Activated CD4-positive, alpha-beta memory T cell treated with anti-CD3 and anti-CD28 coated beads for 36 hours (primary cell): ENCODE measurements at regions not wholly inside any gene's neighbourhood (a gene's known extent, or its start where the extent isn't known, plus 50 kb on each side); places are given as distances from the start of the nearest gene placed in this dataset.

Source experiments
- CTCF ChIA-PET: fragments of 350-600 bp; sonication (Branson Sonifier 250); formaldehyde crosslinking; loops from one replicate; lab custom pipeline; 2021; ENCODE audit warnings: antibody characterized with exemption, inconsistent platforms; lab: Charles Lee
- POLR2A ChIA-PET: fragments of 350-600 bp; sonication (Branson Sonifier 250); formaldehyde crosslinking; loops from one replicate; lab custom pipeline; 2021; ENCODE audit warnings: antibody characterized with exemption; lab: Charles Lee
- DNase-seq: peaks from one replicate; pipeline ENCODE4 v3.0.0-alpha.2; 2020
- H3K27ac Mint-ChIP-seq: one replicate; pipeline ENCODE4 v1.8.0; 2021; ENCODE audit warnings: mixed read lengths
- H3K27me3 Mint-ChIP-seq: one replicate; pipeline ENCODE4 v1.8.0; 2021; ENCODE audit warnings: mixed read lengths
- H3K36me3 Mint-ChIP-seq: one replicate; pipeline ENCODE4 v1.8.0; 2021; ENCODE audit warnings: mixed read lengths
- H3K4me1 Mint-ChIP-seq: one replicate; pipeline ENCODE4 v1.8.0; 2021; ENCODE audit warnings: low read depth, mixed read lengths
- H3K4me3 Mint-ChIP-seq: one replicate; pipeline ENCODE4 v1.8.0; 2021; ENCODE audit warnings: mild to moderate bottlenecking, mixed read lengths
- H3K9me3 Mint-ChIP-seq: one replicate; pipeline ENCODE4 v1.8.0; 2021; ENCODE audit warnings: mixed read lengths
- intact Hi-C: fragments of 100-400 bp; cut with micrococcal nuclease; formaldehyde crosslinking; loops from one replicate; pipeline ENCODE4 v1.15.1; 2023

DNA sequence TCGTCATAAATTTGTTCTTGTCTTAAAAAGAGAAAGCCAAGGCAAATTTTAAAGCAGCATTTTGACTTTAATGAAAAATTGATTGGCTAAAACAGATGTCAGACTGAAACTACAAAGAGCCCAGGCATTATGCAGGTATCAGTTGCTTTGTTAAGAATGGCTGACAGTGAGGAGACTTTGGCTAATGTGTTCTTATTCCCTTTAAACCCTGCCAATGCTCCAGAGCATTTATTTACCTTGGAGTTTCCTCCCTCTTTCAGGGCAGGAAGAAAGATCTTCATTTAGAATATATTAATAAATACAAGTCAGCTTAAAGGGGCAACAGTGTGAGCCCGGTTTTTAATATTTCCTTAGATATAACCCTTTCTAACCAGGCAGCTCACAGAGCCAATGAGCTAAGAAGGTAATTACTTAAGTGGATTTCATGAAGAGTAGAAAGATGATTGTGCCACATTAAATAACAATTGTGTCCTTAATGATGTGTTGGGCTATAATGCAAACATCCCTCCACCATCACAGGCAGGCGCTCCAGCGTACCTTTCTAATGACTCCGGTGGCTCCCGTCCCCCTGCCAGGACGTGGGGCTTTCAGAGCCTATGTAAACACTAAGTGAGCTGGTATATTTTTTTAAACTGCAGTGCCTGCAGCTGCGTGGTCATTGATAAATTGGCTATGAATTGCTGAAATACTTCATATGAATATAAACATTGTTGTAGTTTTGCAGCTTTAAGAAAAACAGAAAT, 349.4 kb upstream of the POU3F3 start:
- intact Hi-C loops = no loop called here
- H3K27ac Mint-ChIP-seq = no peak overlapping the region
- no peaks in the 10 kb centered on the region for H3K36me3 Mint-ChIP-seq
- no peaks in the 10 kb centered on the region for H3K4me1 Mint-ChIP-seq
- ChIA-PET CTCF (no interaction called here), POLR2A (no interaction called here)
- H3K9me3 Mint-ChIP-seq = peaks cover under 1% of the 10 kb centered on the region
- no peaks in the 10 kb centered on the region for H3K27me3 Mint-ChIP-seq
- DNase-seq = no peak
- no peak overlapping the region for H3K4me3 Mint-ChIP-seq

- ChIA-PET CTCF (no interaction called here), POLR2A (no interaction called here)
- H3K27ac Mint-ChIP-seq = no peak overlapping the region
- no peak overlapping the region for H3K4me3 Mint-ChIP-seq
- no peaks in the 10 kb centered on the region for H3K4me1 Mint-ChIP-seq
- DNase-seq = no peak
- no peaks in the 10 kb centered on the region for H3K27me3 Mint-ChIP-seq
- intact Hi-C loops = no loop called here
- H3K36me3 Mint-ChIP-seq = no peaks in the 10 kb centered on the region
- peaks cover 6% of the 10 kb centered on the region for H3K9me3 Mint-ChIP-seq
Observed at GRCh38 chr2:104518256-104518655, 335.7 kb upstream of the POU3F3 start.

DNA sequence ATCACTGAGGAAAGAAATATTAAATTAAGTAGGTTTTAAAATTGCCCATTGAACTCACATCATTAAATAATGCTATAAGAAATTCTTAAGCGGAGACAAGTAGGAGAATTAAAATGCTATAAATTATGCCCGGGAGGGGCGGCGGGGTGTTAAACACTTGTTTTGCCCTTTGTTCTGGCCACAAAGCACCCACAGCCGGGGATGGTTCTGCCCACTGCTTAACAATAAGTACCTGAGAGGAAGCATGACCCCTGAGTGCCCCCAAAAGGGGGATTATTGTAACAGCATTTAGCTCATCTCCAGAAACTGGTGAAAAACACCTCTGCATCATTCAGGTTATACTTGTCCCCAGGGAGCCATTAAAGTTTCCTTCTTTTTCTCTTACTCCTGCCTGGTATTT, 332.7 kb upstream of the POU3F3 start:
- H3K4me3 Mint-ChIP-seq = no peak overlapping the region
- no peaks in the 10 kb centered on the region for H3K36me3 Mint-ChIP-seq
- intact Hi-C loops = no loop called here
- no peak overlapping the region for H3K27ac Mint-ChIP-seq
- ChIA-PET POLR2A (no interaction called here), CTCF (no interaction called here)
- H3K27me3 Mint-ChIP-seq = no peaks in the 10 kb centered on the region
- DNase-seq = no peak
- H3K9me3 Mint-ChIP-seq = peaks cover 6% of the 10 kb centered on the region
- no peaks in the 10 kb centered on the region for H3K4me1 Mint-ChIP-seq

- Mint-ChIP-seq H3K27ac (no peak overlapping the region), H3K27me3 (no peaks in the 10 kb centered on the region), H3K4me1 (no peaks in the 10 kb centered on the region), H3K4me3 (no peak overlapping the region), H3K36me3 (no peaks in the 10 kb centered on the region), H3K9me3 (peaks cover 8% of the 10 kb centered on the region)
- POLR2A ChIA-PET = no interaction called here
- CTCF ChIA-PET = no interaction called here
- intact Hi-C loops = no loop called here
- DNase-seq = no peak
Observed at GRCh38 chr2:104523921-104524320, 330.0 kb upstream of the POU3F3 start.

GRCh38 chr2:104528101-104528500, 325.8 kb upstream of the POU3F3 start:
- CTCF ChIA-PET = no interaction called here
- intact Hi-C loops = no loop called here
- no peaks in the 10 kb centered on the region for H3K4me1 Mint-ChIP-seq
- H3K36me3 Mint-ChIP-seq = no peaks in the 10 kb centered on the region
- H3K9me3 Mint-ChIP-seq = peaks cover 2% of the 10 kb centered on the region
- no peaks in the 10 kb centered on the region for H3K27me3 Mint-ChIP-seq
- POLR2A ChIA-PET = no interaction called here
- H3K4me3 Mint-ChIP-seq = no peak overlapping the region
- no peak for DNase-seq
- no peak overlapping the region for H3K27ac Mint-ChIP-seq

- no peaks in the 10 kb centered on the region for H3K27me3 Mint-ChIP-seq
- ChIA-PET CTCF (no interaction called here), POLR2A (no interaction called here)
- H3K27ac Mint-ChIP-seq = no peak overlapping the region
- no peaks in the 10 kb centered on the region for H3K36me3 Mint-ChIP-seq
- DNase-seq = no peak
- no peaks in the 10 kb centered on the region for H3K4me1 Mint-ChIP-seq
- intact Hi-C loops = no loop called here
- peaks cover 2% of the 10 kb centered on the region for H3K9me3 Mint-ChIP-seq
- no peak overlapping the region for H3K4me3 Mint-ChIP-seq
Observed at GRCh38 chr2:104531122-104531521, 322.8 kb upstream of the POU3F3 start.

- no peak for DNase-seq
- POLR2A ChIA-PET = no interaction called here
- Mint-ChIP-seq H3K4me3 (no peak overlapping the region), H3K27me3 (no peaks in the 10 kb centered on the region), H3K9me3 (no peaks in the 10 kb centered on the region), H3K36me3 (no peaks in the 10 kb centered on the region), H3K4me1 (no peaks in the 10 kb centered on the region), H3K27ac (no peak overlapping the region)
- CTCF ChIA-PET = no interaction called here
- intact Hi-C loops = no loop called here
Observed at GRCh38 chr2:104537116-104537515, 316.8 kb upstream of the POU3F3 start.

GRCh38 chr2:104538077-104538476, 315.8 kb upstream of the POU3F3 start:
- ChIA-PET CTCF (no interaction called here), POLR2A (no interaction called here)
- no peaks in the 10 kb centered on the region for H3K9me3 Mint-ChIP-seq
- no peaks in the 10 kb centered on the region for H3K27me3 Mint-ChIP-seq
- DNase-seq = no peak
- H3K4me3 Mint-ChIP-seq = no peak overlapping the region
- intact Hi-C loops = no loop called here
- no peaks in the 10 kb centered on the region for H3K36me3 Mint-ChIP-seq
- H3K4me1 Mint-ChIP-seq = no peaks in the 10 kb centered on the region
- no peak overlapping the region for H3K27ac Mint-ChIP-seq

GRCh38 chr2:104539649-104540048, 314.3 kb upstream of the POU3F3 start:
- ChIA-PET CTCF (no interaction called here), POLR2A (no interaction called here)
- no peaks in the 10 kb centered on the region for H3K27me3 Mint-ChIP-seq
- H3K4me1 Mint-ChIP-seq = no peaks in the 10 kb centered on the region
- intact Hi-C loops = no loop called here
- no peak for DNase-seq
- no peak overlapping the region for H3K4me3 Mint-ChIP-seq
- no peaks in the 10 kb centered on the region for H3K36me3 Mint-ChIP-seq
- H3K9me3 Mint-ChIP-seq = no peaks in the 10 kb centered on the region
- no peak overlapping the region for H3K27ac Mint-ChIP-seq

GRCh38 chr2:104545055-104545454, 308.9 kb upstream of the POU3F3 start:
- no peak overlapping the region for H3K4me3 Mint-ChIP-seq
- no peaks in the 10 kb centered on the region for H3K4me1 Mint-ChIP-seq
- ChIA-PET POLR2A (no interaction called here), CTCF (no interaction called here)
- DNase-seq = no peak
- H3K27ac Mint-ChIP-seq = no peak overlapping the region
- H3K36me3 Mint-ChIP-seq = no peaks in the 10 kb centered on the region
- no peaks in the 10 kb centered on the region for H3K27me3 Mint-ChIP-seq
- intact Hi-C loops = no loop called here
- no peaks in the 10 kb centered on the region for H3K9me3 Mint-ChIP-seq

DNA sequence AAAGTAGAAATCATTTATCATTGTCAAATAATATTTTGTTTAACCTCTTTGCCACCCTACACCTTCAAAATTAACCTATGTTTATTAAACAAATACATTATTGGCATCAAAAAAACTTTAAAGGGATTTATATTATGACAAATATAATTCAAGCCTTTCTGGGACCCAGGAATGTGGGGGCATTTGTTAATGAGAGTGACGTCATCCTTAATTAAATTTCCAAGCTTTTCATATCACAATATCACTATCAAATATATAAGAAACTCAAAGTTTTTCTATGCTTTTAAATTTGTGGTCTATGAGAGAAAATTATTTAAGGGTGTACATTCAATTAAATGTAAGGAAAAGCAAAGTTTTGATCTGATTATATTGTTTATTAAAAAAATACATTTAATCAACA, 307.4 kb upstream of the POU3F3 start:
- no peaks in the 10 kb centered on the region for H3K27me3 Mint-ChIP-seq
- H3K4me3 Mint-ChIP-seq = no peak overlapping the region
- no peaks in the 10 kb centered on the region for H3K9me3 Mint-ChIP-seq
- intact Hi-C loops = no loop called here
- no peaks in the 10 kb centered on the region for H3K36me3 Mint-ChIP-seq
- CTCF ChIA-PET = no interaction called here
- H3K27ac Mint-ChIP-seq = no peak overlapping the region
- no peak for DNase-seq
- POLR2A ChIA-PET = no interaction called here
- H3K4me1 Mint-ChIP-seq = no peaks in the 10 kb centered on the region

- H3K27ac Mint-ChIP-seq = no peak overlapping the region
Observed at GRCh38 chr2:104547221-104547620, 306.7 kb upstream of the POU3F3 start.

DNA sequence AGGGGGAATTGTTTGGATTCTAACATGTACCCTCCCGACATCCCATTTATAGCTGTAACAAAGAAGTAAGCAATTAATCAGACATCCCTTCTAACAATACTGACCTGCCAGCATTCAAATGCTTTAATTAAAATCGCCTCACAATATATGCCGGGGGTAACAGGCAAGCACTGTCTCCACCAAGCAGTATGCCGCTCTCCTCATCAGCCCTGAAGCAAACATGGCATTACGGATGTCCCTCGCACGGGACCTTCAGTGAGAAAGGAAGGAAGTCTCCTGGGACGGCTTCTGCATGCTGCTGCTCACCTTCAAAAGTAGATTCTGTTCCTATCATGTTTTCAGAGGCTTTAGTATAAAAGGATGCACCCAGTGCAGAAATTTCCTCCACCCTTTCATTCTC, 292.7 kb upstream of the POU3F3 start:
- intact Hi-C loops = no loop called here

More at GRCh38 chr2:104547221-104547620, 306.7 kb upstream of the POU3F3 start:
- no peak for DNase-seq
- ChIA-PET CTCF (no interaction called here), POLR2A (no interaction called here)
- Mint-ChIP-seq H3K4me3 (no peak overlapping the region), H3K36me3 (no peaks in the 10 kb centered on the region), H3K27me3 (no peaks in the 10 kb centered on the region), H3K9me3 (no peaks in the 10 kb centered on the region), H3K4me1 (no peaks in the 10 kb centered on the region)
- intact Hi-C loops = no loop called here

More for the DNA sequence above, 292.7 kb upstream of the POU3F3 start:
- H3K27ac Mint-ChIP-seq = no peak overlapping the region
- no peaks in the 10 kb centered on the region for H3K4me1 Mint-ChIP-seq
- no peak overlapping the region for H3K4me3 Mint-ChIP-seq
- DNase-seq = no peak
- ChIA-PET CTCF (no interaction called here), POLR2A (no interaction called here)
- H3K36me3 Mint-ChIP-seq = no peaks in the 10 kb centered on the region
- no peaks in the 10 kb centered on the region for H3K9me3 Mint-ChIP-seq
- H3K27me3 Mint-ChIP-seq = no peaks in the 10 kb centered on the region
